ENCODE measurements at regions not wholly inside any gene's neighbourhood (a gene's known extent, or its start where the extent isn't known, plus 50 kb on each side); places are given as distances from the start of the nearest gene placed in this dataset.

DNA sequence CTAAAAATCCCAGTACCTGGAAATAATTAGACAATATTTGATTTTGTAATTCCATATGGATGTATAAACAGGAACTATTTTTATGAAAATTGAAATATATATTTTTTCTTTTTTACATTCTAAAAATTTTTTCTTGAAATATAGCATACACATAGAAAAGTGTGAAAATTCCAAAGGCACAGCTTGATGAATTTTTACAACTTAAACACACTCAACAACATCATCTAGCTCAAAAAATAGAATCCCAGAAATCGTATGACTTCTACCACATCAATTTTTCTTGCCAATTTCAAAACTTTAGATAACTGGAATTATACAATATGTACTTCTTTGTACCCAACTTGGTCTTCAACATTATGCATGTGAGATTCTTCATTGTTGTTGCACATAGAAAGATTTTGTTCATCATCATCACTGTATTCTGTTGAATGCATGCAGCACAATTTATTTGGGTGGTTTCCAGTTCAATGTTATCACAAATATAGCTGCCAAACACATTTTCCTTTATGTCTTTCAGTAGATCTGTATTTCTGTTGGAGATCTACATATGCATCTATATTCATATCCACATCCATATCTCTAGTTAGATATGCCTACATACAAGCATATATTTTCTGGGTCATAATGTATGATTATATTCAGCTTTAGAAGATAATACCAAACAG, 340.7 kb upstream of the SLIT2 start:
- DNase-seq (ENCODE audit: low read depth): no peak

DNA sequence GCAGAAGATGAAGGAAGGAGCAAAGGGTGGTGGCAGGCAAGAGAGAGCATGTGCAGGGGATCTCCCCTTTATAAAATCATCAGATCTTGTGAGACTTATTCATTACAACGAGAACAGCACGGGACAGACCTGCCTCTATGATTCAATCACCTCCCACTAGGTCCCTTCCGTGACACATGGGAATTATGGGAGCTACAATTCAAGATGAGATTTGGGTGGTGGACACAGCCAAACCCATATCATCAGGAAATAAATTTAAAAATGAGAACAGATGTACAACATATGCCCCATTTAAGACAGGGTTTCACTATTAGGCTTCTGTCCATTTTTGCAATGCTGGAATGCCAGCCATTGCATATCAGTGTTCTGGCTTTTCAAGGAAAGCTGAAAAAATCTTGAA, 346.7 kb upstream of the SLIT2 start:
- no peak for DNase-seq (ENCODE audit: low read depth)

DNA sequence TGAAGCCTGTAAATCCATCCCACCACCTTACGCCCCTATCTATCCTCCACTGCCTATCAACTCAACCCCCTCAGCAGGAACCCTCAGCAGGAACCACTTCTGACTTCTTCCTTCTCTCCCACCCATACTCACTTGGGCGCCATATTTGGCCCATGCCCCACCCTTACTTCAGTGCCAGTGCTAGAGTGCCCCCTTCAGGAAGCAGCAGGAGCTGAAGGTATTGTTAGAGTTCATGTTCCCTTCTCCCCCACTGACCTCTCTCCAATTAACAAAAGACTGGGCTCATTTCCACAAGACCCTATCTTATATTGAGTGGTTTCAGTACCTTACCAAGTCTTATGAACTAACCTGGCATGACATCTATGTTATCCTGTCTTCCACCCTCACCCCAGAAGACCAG, 363.1 kb upstream of the SLIT2 start:
- DNase-seq (ENCODE audit: low read depth): no peak

DNA sequence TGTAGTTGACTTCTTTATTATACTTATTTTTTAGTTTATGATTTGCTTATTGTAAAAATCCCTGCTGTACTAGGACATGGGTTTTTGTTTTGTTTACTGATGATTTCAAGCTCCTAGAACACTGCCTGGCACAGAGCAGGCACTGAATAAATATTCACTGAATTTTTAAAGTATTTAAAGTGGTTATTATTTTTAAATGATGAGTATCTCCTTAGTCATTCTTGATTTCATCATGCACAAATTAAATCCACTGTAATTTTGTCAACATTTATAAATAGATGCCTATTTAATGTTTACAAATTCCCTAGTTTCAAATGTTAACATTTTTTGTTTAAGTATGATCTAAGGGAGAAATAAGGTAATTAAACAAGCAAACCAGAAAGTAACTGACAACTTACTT, 367.9 kb upstream of the SLIT2 start:
- DNase-seq (ENCODE audit: low read depth): no peak

DNA sequence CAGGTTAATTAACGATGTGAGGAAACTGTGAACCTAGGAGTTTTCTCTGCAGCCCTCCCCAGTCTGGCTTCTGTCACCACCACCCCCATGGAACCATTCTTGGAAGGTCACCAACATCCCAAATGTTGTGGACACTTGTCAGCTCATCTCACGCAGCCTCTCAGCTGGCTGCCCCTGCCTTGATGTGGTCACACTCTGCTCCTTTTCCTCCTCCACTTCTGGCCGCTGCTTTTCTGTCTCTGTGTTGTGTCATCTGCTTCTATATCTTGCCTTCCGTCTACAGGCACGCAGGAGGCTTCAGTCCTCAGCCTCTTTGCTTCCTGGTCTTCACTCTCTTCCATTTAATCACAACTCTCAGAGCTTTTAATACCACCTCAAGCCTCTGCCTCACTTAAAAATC, 371.5 kb upstream of the SLIT2 start:
- no peak for DNase-seq (ENCODE audit: low read depth)

DNA sequence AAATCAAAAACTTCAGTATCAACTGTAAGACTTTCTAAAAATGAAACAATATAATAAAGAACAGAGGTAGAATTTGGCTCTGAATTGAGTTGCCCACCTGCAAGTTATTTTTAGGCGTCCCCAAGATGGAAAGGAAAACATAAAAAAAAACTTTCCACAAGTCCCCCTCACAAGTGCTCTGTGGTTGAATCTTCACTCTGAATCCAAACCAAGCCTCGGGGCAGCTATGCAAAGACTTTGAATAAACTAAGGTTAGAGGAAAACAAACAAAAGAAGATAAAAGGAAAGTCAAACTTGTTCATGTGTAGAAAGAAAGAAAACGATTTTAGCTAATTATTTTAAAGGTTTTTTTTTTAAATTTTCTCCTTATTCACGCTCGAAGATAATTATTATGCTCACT, 372.4 kb upstream of the SLIT2 start:
- no peak for DNase-seq (ENCODE audit: low read depth)

DNA sequence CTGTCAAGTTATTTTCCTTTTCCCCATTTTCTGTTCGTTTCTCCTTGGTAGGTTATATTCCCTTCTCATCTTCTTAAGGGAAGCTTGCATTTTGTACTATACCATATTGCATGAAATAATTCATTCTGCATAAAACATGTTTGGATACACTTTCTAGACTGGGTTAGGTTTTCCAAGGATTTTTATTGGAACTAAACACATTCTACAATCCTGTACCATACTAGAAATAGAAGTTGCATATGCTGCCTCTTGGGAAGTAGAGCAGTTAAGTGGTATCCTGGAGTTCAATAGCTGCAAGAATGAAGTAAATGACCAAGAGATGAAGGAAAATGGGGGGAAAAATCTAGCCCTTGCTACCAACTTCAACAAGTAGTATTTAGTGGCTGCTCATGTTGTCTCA, 393.7 kb upstream of the SLIT2 start:
- DNase-seq (ENCODE audit: low read depth): no peak

DNA sequence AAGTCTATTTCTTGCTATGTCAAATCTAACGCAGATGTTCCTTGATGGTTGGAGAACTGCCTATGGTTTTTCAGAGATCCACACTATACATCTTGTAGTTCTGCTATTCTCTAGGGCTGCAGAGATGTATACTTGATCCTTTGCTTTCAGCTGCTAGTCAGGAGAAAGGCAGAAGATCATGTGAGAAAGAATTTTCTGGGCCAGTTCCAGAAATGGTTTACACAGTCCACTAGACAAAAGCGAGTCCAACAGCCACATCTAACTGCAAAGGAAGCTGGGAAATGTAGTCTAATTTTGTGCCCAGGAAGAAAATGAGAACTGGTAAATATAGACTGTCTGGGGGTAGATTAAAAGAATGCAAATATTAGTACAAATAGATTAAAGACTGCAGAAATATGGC, 394.3 kb upstream of the SLIT2 start:
- DNase-seq (ENCODE audit: low read depth): peak; percentile 49

DNA sequence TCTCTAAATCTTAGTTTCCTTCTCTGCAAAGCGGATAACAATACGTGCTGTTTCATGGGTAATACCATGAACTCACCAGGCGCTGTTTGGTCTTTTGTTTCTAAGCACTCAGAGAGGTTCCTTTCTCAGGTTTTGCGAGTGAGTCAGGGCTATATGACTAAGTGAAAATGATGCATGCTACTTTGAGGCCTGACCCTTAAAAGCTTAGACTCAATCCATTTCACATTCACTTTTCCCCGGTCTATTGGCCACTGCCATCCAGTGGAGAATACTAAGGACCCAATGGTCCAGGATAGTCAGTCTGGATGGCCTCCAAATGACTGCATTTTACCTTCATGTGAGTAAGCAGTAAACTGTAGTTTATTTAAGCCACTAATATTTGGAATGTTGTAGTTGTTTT, 400.8 kb upstream of the SLIT2 start:
- peak; percentile 97 for DNase-seq (ENCODE audit: low read depth)

DNA sequence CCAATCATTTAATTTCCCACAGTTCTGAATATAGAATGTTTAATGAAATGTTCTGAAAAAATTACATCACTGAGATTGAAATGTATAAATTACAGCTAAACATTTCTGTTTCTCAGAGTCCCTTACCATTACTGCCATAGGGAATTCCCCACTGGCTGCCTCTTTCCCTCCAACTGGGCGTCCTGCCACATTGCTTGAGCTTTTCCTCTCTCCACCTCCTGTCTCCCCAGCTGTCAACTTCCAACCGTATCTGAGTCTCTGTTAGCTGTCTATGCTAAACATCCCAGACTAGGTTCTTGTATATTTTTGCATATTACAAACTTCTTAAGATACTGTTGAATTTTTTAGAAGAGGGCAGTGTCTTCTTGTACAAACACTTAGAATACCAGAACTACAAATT, 407.3 kb upstream of the SLIT2 start:
- DNase-seq (ENCODE audit: low read depth): no peak

DNA sequence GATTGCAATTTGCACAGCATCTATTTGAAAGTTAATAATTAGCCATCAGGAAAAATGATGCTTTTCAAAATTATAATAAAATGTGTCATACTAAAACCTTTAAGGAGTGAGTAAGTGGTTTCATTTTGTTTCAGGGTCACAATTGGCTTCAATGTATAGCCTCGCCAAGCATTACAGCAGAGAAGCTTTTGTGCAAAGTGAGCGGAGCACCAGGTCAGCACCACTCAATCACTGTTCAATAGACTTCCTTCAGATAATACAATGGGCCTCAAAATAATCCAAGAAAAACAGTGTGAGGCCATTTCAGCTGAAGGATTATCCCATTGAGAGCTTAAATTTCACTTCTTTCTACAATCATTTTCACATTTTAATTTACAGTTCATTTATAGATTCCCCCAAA, 409.2 kb upstream of the SLIT2 start:
- DNase-seq (ENCODE audit: low read depth): no peak

DNA sequence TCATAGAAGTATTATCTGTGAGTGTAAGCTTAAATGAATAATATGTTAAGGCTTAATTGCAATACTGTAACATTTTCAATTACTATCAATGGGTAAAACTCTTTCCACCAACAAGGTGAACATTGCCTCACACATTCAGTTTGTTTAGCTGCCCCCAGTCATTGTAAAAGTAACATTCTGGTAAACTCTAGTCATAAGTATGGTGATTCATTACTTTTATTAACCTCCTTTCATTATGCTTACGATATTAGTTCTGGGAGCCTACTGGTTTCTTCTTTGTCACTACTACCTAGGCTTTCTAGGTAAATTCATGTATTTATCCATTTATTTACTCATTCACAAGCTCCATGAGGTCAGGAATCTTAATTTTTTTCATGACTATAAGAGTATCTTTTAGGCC, 412.8 kb upstream of the SLIT2 start:
- peak; percentile 71 for DNase-seq (ENCODE audit: low read depth)

DNA sequence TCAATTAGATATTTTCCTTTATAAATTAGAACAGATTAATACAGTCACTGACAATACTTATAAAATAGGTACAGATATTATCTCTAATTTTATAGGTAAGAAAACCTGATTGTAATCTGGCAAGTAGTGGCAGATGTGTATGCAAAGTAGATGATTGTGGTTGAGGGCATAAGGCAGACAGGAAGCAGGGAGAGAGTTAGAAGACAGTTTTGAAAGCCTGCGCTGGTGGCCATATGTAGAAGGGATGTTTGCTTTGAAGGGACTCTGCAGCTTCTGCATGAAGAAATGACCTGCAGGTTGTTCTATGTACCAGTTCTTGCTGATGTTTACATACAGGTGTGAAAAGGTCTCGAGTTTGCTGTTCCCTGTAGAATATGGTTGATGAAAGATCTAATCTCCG, 416.3 kb upstream of the SLIT2 start:
- no peak for DNase-seq (ENCODE audit: low read depth)

DNA sequence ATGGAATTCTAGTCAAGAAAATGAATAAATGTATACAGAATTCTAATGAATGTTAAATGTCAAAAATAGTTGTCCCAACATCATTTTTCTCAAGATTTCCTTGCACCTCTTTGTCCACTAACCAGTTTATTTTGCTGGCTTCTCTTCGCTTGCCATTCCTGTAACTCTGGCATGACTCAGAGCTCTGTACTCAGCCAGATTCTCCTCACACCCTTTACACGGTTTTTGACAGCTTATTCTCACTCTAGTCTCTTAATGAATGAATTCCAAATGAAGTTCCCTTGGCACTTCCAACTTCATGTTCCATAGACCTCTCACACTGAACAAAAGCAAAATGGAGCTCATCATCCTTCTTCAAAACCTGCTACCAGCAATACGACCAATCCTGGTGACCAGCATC, 419.3 kb upstream of the SLIT2 start:
- DNase-seq (ENCODE audit: low read depth): no peak

DNA sequence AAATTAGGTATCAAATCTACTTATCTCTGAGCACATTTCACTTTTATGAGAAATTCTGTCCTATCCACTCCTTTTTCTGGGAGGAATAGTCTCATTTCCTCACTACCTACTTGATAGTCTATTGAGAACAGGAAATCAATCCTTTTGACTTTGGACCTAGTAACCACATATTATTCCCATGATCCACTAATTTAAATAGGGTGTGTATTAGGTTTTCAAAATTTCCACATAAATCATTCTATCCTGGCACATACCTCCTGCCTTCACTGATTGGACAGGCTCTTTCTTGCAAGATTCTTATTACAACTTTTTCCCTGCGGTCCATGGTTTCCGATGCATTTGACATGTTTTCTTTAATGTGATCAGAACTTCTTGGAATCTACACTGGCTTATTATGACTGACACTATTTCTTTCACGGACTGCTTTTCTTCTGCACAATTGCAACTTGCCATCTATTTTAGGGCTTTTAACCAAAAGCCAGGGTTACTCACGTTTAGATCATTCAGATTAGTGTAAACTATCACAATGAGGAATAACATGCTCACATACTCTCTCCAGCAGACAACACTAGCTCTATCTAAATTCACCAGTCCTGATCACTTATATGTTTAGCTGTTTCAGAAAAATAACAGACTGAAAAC, 419.9 kb upstream of the SLIT2 start:
- DNase-seq (ENCODE audit: low read depth): no peak

DNA sequence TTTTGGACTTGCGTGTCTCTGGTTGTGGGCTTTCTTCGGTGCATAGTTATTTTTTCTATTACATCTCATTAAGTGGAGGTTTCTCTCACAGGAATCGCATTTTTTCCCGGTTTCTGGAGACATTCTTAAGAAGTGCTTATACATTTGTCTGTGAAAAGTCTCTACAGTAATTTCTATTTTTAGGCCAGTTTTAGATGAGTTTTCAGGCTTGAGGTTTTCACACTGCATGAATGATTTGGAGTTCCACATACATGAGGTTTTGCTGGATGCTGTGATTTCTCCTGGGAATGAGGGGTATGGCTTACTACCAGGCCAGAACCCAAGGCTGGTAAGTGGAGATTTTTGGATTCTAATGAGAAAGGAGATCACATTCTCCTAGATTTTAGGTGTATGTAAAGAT, 422.6 kb upstream of the SLIT2 start:
- DNase-seq (ENCODE audit: low read depth): no peak

DNA sequence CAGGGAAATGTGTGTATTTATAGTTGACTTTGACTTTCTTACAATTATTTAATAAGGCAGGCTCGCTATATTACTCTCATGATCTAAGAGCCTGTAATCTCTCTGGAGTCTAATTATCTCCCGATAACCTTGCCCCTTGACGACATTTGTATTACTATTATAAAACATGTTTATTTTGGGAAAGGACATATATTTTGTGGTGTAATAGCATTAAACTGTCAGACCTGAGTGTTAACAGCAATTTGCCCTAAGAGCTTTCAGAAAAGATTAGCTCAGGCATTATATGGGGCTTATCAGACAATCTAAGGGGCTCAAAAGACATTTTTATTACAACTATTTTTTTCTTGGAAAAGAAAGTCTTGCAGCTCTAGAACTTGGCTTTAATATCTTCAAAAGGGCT, 427.9 kb upstream of the SLIT2 start:
- DNase-seq (ENCODE audit: low read depth): no peak

DNA sequence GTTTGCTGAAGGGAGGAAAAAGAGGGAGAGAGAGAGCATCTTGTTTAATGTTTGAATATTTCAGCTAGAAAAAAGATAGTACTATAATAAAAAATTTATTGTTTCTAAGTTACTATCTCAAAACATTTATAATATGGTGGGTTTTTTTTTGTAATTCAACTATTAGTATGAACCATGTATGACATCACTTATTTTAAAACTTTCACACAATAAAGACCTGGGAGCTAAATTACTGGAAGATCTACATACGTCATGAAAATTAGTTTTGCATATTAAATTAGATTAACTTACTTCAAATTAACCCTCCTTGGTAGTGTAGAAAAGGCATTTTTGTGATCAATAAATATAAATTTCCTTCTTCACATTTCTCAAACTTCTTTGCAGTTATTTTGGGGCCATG, 432.0 kb upstream of the SLIT2 start:
- DNase-seq (ENCODE audit: low read depth): no peak

DNA sequence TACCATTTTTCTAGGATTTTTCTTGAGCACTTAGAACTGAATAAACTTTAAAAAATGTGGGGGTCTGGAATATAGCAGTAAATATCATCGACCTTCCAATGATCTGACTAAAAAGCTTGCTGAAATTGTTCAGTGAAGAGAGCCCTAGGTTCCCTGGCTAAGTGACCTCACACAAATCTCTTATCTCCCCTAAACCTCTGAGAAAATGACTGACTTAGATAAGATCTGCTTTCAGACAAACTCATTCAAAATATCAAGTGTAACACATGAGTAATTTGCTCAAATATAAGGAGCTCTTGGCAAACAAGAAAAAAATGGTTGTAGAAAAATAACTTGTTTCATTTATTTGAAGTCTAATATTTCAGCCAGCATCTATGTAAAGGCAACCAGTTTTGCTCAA, 441.7 kb upstream of the SLIT2 start:
- no peak for DNase-seq (ENCODE audit: low read depth)

DNA sequence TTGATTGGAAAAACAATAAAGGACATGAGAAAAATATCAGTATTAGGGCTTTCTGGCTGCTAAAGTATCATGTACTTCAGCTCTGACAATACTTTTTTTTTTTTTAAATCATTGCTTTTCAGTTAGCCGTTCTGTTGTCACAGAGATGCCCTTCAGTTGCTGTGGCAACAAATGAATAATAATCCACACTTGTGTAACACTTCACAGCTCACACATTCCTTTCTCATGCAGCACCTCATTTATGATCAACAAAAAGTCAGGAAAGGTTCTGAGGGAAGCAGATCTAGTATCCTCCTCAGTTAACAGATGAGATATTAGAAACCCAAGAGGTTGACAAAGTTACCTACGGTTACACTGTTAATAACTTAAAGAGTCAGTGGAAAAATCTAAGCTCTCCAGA, 444.2 kb upstream of the SLIT2 start:
- peak; percentile 99 for DNase-seq (ENCODE audit: low read depth)

DNA sequence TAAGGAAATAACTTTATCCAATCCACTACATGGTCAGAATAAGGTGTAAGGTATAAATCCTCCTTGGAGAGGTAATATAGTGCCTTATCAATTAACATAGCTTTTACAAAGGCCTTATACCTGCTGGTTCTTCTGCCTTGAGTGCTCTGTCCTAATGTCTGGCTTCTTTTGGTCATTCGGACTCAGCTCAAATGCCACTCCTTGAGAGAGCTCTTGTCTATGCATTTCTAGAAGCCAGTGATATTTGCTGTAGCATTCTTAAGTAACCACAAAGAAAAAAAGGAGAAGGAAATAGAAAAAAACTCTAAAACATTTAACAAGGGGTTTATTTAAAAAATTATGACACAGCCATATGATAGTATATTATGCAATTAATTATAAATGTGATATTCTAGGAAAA, 444.8 kb upstream of the SLIT2 start:
- peak; percentile 66 for DNase-seq (ENCODE audit: low read depth)

DNA sequence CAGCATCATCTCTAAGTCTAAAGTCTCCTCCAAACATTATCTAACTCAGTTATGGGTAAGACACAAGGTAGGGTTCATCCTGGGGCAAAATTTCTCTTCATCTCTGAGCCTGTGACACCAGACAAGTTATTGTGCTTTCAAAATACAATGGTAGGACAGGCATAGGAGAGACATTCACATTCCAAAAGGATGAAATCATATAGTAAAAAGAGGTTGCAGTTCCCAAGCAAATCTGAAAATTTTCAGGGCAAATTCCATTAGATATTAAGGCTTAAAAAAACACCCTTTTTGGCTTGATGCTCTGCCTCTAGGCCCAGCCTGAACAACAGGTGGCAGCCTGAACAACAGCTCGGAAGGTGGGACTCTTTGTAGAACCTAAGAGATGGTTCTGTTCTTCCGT, 448.3 kb upstream of the SLIT2 start:
- DNase-seq (ENCODE audit: low read depth): peak; percentile 51

DNA sequence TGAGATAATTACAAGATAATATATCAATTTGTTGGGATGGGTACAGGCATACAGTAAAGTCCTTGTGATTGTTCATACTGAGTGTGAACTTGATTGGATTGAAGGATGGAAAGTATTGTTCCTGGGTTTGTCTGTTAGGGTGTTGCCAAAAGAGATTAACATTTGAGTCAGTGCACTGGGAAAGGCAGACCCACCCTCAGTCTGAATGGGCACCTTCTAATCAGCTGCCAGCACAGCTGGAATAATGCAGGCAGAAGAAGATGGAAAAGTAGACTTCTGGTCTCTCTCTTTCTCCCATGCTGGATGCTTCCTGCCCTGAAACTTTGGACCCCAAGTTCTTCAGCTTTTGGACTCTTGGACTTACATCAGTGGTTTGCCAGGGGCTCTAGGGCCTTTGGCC, 457.9 kb upstream of the SLIT2 start:
- DNase-seq (ENCODE audit: low read depth): no peak

DNA sequence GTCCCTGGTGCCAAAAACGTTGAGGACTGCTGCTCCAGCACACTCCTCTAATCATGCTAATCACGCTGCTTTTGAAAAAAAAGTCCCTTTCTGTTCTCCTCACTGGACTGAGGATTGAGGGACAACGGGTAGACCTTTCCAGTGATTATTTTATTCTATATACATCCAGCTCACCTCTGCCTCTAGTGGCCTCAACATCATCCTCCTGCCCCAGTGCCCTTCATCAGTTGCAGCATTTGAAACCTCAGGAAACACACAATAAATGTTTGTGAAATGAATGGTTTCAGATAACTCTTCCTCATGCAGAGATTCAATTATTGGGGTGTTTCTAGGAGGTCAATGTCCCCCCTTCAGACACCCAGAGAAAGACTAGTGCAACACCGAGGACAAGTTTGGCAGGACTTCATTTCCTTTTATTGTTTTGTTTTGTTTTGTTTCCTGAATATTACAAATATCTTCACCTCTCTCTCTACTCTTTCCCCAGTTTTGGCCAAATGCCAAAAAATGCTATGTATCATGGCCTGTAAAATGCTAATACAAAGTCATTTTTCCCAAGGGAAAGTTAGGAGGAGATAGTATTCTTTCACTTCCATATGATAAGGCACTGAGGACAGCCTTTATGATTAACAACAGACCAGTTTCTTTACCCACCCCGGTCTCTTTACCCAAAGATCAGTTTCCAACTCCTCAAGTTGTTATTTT, 460.1 kb upstream of the SLIT2 start:
- DNase-seq (ENCODE audit: low read depth): no peak
